CD4-positive, alpha-beta T cell treated with Interleukin-4 for 1 hour (primary cell): ENCODE measurements at regions not wholly inside any gene's neighbourhood (a gene's known extent, or its start where the extent isn't known, plus 50 kb on each side); places are given as distances from the start of the nearest gene placed in this dataset.

Experiments
- DNase-seq, 2 donors: peaks; one replicate each; pipeline ENCODE4 v3.0.0-alpha.2; 2020 to 2022

- no peak for DNase-seq
Observed at GRCh38 chr12:115243933-115244628, 560.1 kb upstream of the TBX3 start.

GRCh38 chr12:115240251-115240650 is 556.3 kb upstream of the TBX3 start:
- DNase-seq = no peak

- no peak for DNase-seq
Observed at GRCh38 chr12:115235880-115236279, 551.9 kb upstream of the TBX3 start.

- DNase-seq = no peak
Observed at GRCh38 chr12:115233891-115234543, 550.0 kb upstream of the TBX3 start.

GRCh38 chr12:115232455-115233156 is 548.6 kb upstream of the TBX3 start:
- DNase-seq = no peak

GRCh38 chr12:115230606-115231005 is 546.6 kb upstream of the TBX3 start:
- DNase-seq = no peak

GRCh38 chr12:115229517-115229916 is 545.5 kb upstream of the TBX3 start:
- no peak for DNase-seq

- DNase-seq = no peak
Observed at GRCh38 chr12:115228434-115228833, 544.5 kb upstream of the TBX3 start.

GRCh38 chr12:115227137-115227615 is 543.2 kb upstream of the TBX3 start:
- DNase-seq = no peak

GRCh38 chr12:115225845-115226244 is 541.9 kb upstream of the TBX3 start:
- DNase-seq = no peak

GRCh38 chr12:115223991-115224390 is 540.0 kb upstream of the TBX3 start:
- no peak for DNase-seq

GRCh38 chr12:115223322-115223721 is 539.3 kb upstream of the TBX3 start:
- DNase-seq = no peak

- DNase-seq = no peak
Observed at GRCh38 chr12:115222220-115222619, 538.2 kb upstream of the TBX3 start.

- DNase-seq = no peak
Observed at GRCh38 chr12:115216301-115216700, 532.3 kb upstream of the TBX3 start.

GRCh38 chr12:115215544-115215943 is 531.6 kb upstream of the TBX3 start:
- no peak for DNase-seq

GRCh38 chr12:115213538-115214016 is 529.6 kb upstream of the TBX3 start:
- DNase-seq = no peak

- no peak for DNase-seq
Observed at GRCh38 chr12:115213118-115213517, 529.1 kb upstream of the TBX3 start.

GRCh38 chr12:115212356-115212755 is 528.4 kb upstream of the TBX3 start:
- no peak for DNase-seq

- DNase-seq = no peak
Observed at GRCh38 chr12:115210533-115211252, 526.7 kb upstream of the TBX3 start.

- DNase-seq = no peak
Observed at GRCh38 chr12:115209230-115209629, 525.3 kb upstream of the TBX3 start.

- DNase-seq = no peak
Observed at GRCh38 chr12:115208098-115208497, 524.1 kb upstream of the TBX3 start.

- DNase-seq = no peak
Observed at GRCh38 chr12:115207216-115207915, 523.4 kb upstream of the TBX3 start.
